H1 (cell line): ENCODE measurements at regions not wholly inside any gene's neighbourhood (a gene's known extent, or its start where the extent isn't known, plus 50 kb on each side); places are given as distances from the start of the nearest gene placed in this dataset. TPM values are rescaled to one million over a fixed set of nuclear protein-coding genes. Genes with fewer than 3 reads are reported as not detected.

Experiments
- microRNA counts: library from miRNA; unstranded; fragments of <30 nt; microRNA quantifications from one replicate; lab custom pipeline; 2015
- microRNA-seq, 2 experiments: library from miRNA; unstranded; fragments of <30 nt; microRNA quantifications; one replicate each; pipeline versions ENCODE4 to v1.2.0, GENCODE V29; 2016 to 2020; ENCODE audit warnings: borderline microRNAs expressed in 2 of 2, borderline number of aligned reads in 2 of 2, borderline replicate concordance in 1 of 2
- small RNA-seq: library from polyadenylated mRNA; stranded (forward); fragments of <200 nt; extraction: miRNeasy Mini kit (QIAGEN cat#:217004); gene quantifications from one replicate; pipeline ENCODE3, GENCODE V24; 2013; ENCODE audit not compliant: insufficient read depth

MicroRNA genes in the stretch of these regions (microRNA counts, 767-probe panel; counts per million panel counts)
- 879 counts per million, percentile 95 among the panel's probes with 10 or more counts for microRNA hsa-miR-1302 (lab: Ali Mortazavi, UCI)

Small RNA genes in the stretch of these regions (microRNA-seq; reads per million reads assigned to microRNA genes)
- gene MIR6859-1: 0 reads per million in 2 experiments
- 0 reads per million in 2 experiments for gene MIR6859-2

Small RNA genes in the stretch of these regions (small RNA-seq; reads per million reads assigned to genes)
- gene AL627309.7 (not detected), gene MIR6859-1 (not detected), gene MIR6859-2 (not detected), gene RNU6-1100P (not detected)
